Neuronal stem cell (in vitro differentiated cells): ENCODE measurements at regions not wholly inside any gene's neighbourhood (a gene's known extent, or its start where the extent isn't known, plus 50 kb on each side); places are given as distances from the start of the nearest gene placed in this dataset.
A peak's percentile ranks its signal among the peaks of the same experiment; 100 is the strongest.
"Not testable (repeated sequence)": the region's sequence is repeated elsewhere in the genome, so short reads cannot be mapped to it uniquely, and the experiment has no call there.

ENCODE experiments used
- DNase-seq: peaks from one replicate; pipeline ENCODE4 v3.0.0-alpha.2; 2013; ENCODE audit warnings: low spot score
- H2AFZ ChIP-seq: one replicate; pipeline ENCODE4 v1.6.1; 2013; ENCODE audit warnings: mild to moderate bottlenecking, low read length, inconsistent platforms
- H2AK5ac ChIP-seq: 2 replicates; pipeline ENCODE4 v1.6.1; 2013; ENCODE audit warnings: low read depth, mild to moderate bottlenecking, inconsistent platforms, low read length, moderate library complexity, mixed read lengths
- H2BK120ac ChIP-seq: 2 replicates; pipeline ENCODE4 v1.6.1; 2013; ENCODE audit warnings: low read depth, mild to moderate bottlenecking, inconsistent platforms, low read length, moderate library complexity, mixed read lengths
- H2BK12ac ChIP-seq: one replicate; pipeline ENCODE4 v1.6.1; 2013; ENCODE audit warnings: low read length, inconsistent platforms
- H2BK15ac ChIP-seq: 2 replicates; pipeline ENCODE4 v1.6.1; 2013; ENCODE audit warnings: mild to moderate bottlenecking, low read length, inconsistent platforms, mixed read lengths
- H2BK5ac ChIP-seq: one replicate; pipeline ENCODE4 v1.6.1; 2013; ENCODE audit warnings: inconsistent platforms, mild to moderate bottlenecking, low read length, moderate library complexity
- H3K14ac ChIP-seq: one replicate; pipeline ENCODE4 v1.6.1; 2013; ENCODE audit warnings: low read length, inconsistent platforms
- H3K18ac ChIP-seq: 2 replicates; pipeline ENCODE4 v1.6.1; 2013; ENCODE audit warnings: low read length, inconsistent platforms
- H3K23ac ChIP-seq: 2 replicates; pipeline ENCODE4 v1.6.1; 2013; ENCODE audit warnings: low read depth, mild to moderate bottlenecking, mixed read lengths, low read length, inconsistent platforms; ENCODE audit not compliant: poor library complexity
- H3K27ac ChIP-seq: replicated peaks from 3 replicates; pipeline ENCODE4 v1.5.1; 2013; ENCODE audit warnings: low read length, inconsistent platforms
- H3K27me3 ChIP-seq, 3 experiments: 2 replicates each; pipeline ENCODE4 v1.6.1; 2013; ENCODE audit warnings: low read length in 3 of 3, mild to moderate bottlenecking in 2 of 3, inconsistent platforms in 1 of 3, low read depth in 1 of 3, mixed read lengths in 1 of 3, moderate library complexity in 1 of 3; ENCODE audit not compliant: control insufficient read depth in 3 of 3, insufficient read depth in 3 of 3
- H3K36me3 ChIP-seq, 2 donors: replicated peaks in 1 of 2; 2 replicates each; pipeline ENCODE4 v1.6.1; 2013; ENCODE audit warnings: low read length in 2 of 2; ENCODE audit not compliant: control insufficient read depth in 2 of 2, insufficient read depth in 2 of 2
- H3K4ac ChIP-seq: 2 replicates; pipeline ENCODE4 v1.6.1; 2013; ENCODE audit warnings: inconsistent platforms, mild to moderate bottlenecking, low read length, moderate library complexity
- H3K4me1 ChIP-seq, 2 donors: 1 replicate in 1 of 2; 2 replicates in 1 of 2; pipeline ENCODE4 v1.6.1; 2013; ENCODE audit warnings: low read length in 2 of 2, low read depth in 1 of 2; ENCODE audit not compliant: control insufficient read depth in 2 of 2, insufficient read depth in 1 of 2
- H3K4me2 ChIP-seq: one replicate; pipeline ENCODE4 v1.6.1; 2013; ENCODE audit warnings: mild to moderate bottlenecking, low read length, inconsistent platforms; ENCODE audit not compliant: insufficient read depth, poor library complexity, severe bottlenecking
- H3K4me3 ChIP-seq, 2 donors: 2 replicates each; pipeline ENCODE4 v1.5.1; 2013; ENCODE audit warnings: low read length in 2 of 2, mild to moderate bottlenecking in 2 of 2, inconsistent platforms in 1 of 2, moderate library complexity in 1 of 2
- H3K79me1 ChIP-seq: one replicate; pipeline ENCODE4 v1.6.1; 2013; ENCODE audit warnings: low read depth, mild to moderate bottlenecking, inconsistent platforms, low read length, moderate library complexity
- H3K9ac ChIP-seq: one replicate; pipeline ENCODE4 v1.6.1; 2013; ENCODE audit warnings: mild to moderate bottlenecking, low read depth, low read length, inconsistent platforms; ENCODE audit not compliant: poor library complexity
- H3K9me3 ChIP-seq, 2 donors: replicated peaks in 1 of 2; 2 replicates each; pipeline versions ENCODE3 to v1.6.1; 2013; ENCODE audit warnings: low read length in 2 of 2, mild to moderate bottlenecking in 2 of 2, inconsistent platforms in 1 of 2, low read depth in 1 of 2, mixed read lengths in 1 of 2, moderate library complexity in 1 of 2; ENCODE audit not compliant: control insufficient read depth in 2 of 2, insufficient read depth in 1 of 2
- H4K8ac ChIP-seq: one replicate; pipeline ENCODE4 v1.6.1; 2013; ENCODE audit warnings: low read depth, mild to moderate bottlenecking, inconsistent platforms, low read length, moderate library complexity
- H4K91ac ChIP-seq: one replicate; pipeline ENCODE4 v1.6.1; 2013; ENCODE audit warnings: low read length, low read depth, mild to moderate bottlenecking, inconsistent platforms; ENCODE audit not compliant: poor library complexity
- WGBS, 2 donors: extraction: QIAGEN DNeasy Blood & Tissue Kit; methylation state at CpG; one replicate each; pipeline ENCODE4 v1.1.7; 2013; ENCODE audit warnings: missing lambda C conversion rate in 2 of 2, mixed read lengths in 1 of 2; ENCODE audit not compliant: insufficient read length in 2 of 2, insufficient replicate concordance in 1 of 2; ENCODE audit errors: extremely low coverage in 2 of 2; 5-methylcytosine and 5-hydroxymethylcytosine counted together

GRCh38 chr10:114749510-114749909, 72.1 kb upstream of the FHIP2A start:
- WGBS, 2 donors, result no CpG with 5 or more reads among the region's 6 CpGs
- no peak overlapping the region for H3K27ac ChIP-seq
- H2AK5ac ChIP-seq, result no peak overlapping the region
- H3K4me3 ChIP-seq, result no peak overlapping the region
- H3K4ac ChIP-seq, result no peak overlapping the region
- H2AFZ ChIP-seq, result no peak overlapping the region
- H3K9ac ChIP-seq, result no peak overlapping the region
- H3K23ac ChIP-seq, result no peak overlapping the region
- H4K8ac ChIP-seq, result no peak overlapping the region
- H3K4me1 ChIP-seq, result no peaks in the 10 kb centered on the region
- H2BK5ac ChIP-seq, result no peak overlapping the region
- H3K36me3 ChIP-seq, result no peaks in the 10 kb centered on the region
- no peaks in the 10 kb centered on the region for H3K9me3 ChIP-seq
- H4K91ac ChIP-seq, result no peak overlapping the region
- H3K14ac ChIP-seq, result no peak overlapping the region
- H3K4me2 ChIP-seq, result no peak overlapping the region
- H3K27me3 ChIP-seq, result peaks cover 0 to 2% (median 0%) of the 10 kb centered on the region in 3 experiments
- DNase-seq, result no peak
- H3K79me1 ChIP-seq, result no peaks in the 10 kb centered on the region
- H3K18ac ChIP-seq, result peak overlapping the region; percentile 11
- no peak overlapping the region for H2BK12ac ChIP-seq
- no peak overlapping the region for H2BK120ac ChIP-seq
- no peak overlapping the region for H2BK15ac ChIP-seq

- Histone ChIP-seq H2BK120ac (no peak overlapping the region), H3K9ac (no peak overlapping the region), H2AK5ac (no peak overlapping the region), H3K4me1 (peaks cover 0 to 3% of the 10 kb centered on the region in 2 donors), H3K14ac (no peak overlapping the region), H3K27me3 (peaks cover 0 to 15% (median 0%) of the 10 kb centered on the region in 3 experiments), H3K4me2 (no peak overlapping the region), H3K4me3 (no peak overlapping the region), H4K8ac (no peak overlapping the region), H3K36me3 (no peaks in the 10 kb centered on the region), H3K18ac (no peak overlapping the region), H3K79me1 (no peaks in the 10 kb centered on the region), H2BK12ac (no peak overlapping the region), H2BK15ac (no peak overlapping the region), H2AFZ (no peak overlapping the region), H3K27ac (no peak overlapping the region), H3K23ac (no peak overlapping the region), H3K9me3 (no peaks in the 10 kb centered on the region), H2BK5ac (no peak overlapping the region), H4K91ac (no peak overlapping the region), H3K4ac (no peak overlapping the region)
- WGBS, 2 donors, result no CpG with 5 or more reads among the region's 3 CpGs
- DNase-seq, result no peak
These were observed 69.7 kb upstream of the FHIP2A start for GRCh38 chr10:114751856-114752255.

- not testable (repeated sequence) for H4K8ac ChIP-seq, H2BK12ac ChIP-seq, H3K36me3 ChIP-seq, H3K79me1 ChIP-seq, H3K4ac ChIP-seq, H3K4me1 ChIP-seq, DNase-seq, H3K4me2 ChIP-seq, H2AK5ac ChIP-seq, H3K9ac ChIP-seq, H3K14ac ChIP-seq, H3K23ac ChIP-seq, H4K91ac ChIP-seq, H3K18ac ChIP-seq, H2AFZ ChIP-seq, H2BK15ac ChIP-seq, H3K4me3 ChIP-seq, H2BK5ac ChIP-seq, H3K27ac ChIP-seq, H2BK120ac ChIP-seq, H3K9me3 ChIP-seq
- WGBS, 2 donors, result no CpG with 5 or more reads among the region's 1 CpG
- peaks cover 0 to 15% (median 0%) of the 10 kb centered on the region in 3 experiments for H3K27me3 ChIP-seq
These were observed 69.0 kb upstream of the FHIP2A start for GRCh38 chr10:114752570-114752969.

- no peak overlapping the region for H2BK15ac ChIP-seq
- no peak overlapping the region for H3K4me2 ChIP-seq
- H3K79me1 ChIP-seq, result no peaks in the 10 kb centered on the region
- no peaks in the 10 kb centered on the region for H3K36me3 ChIP-seq
- no peak overlapping the region for H3K23ac ChIP-seq
- no peaks in the 10 kb centered on the region for H3K9me3 ChIP-seq
- H2BK120ac ChIP-seq, result no peak overlapping the region
- H2BK12ac ChIP-seq, result no peak overlapping the region
- H2AK5ac ChIP-seq, result no peak overlapping the region
- H3K27ac ChIP-seq, result no peak overlapping the region
- H4K8ac ChIP-seq, result no peak overlapping the region
- no peak overlapping the region for H3K4me3 ChIP-seq
- H2AFZ ChIP-seq, result no peak overlapping the region
- DNase-seq, result no peak
- no peak overlapping the region for H4K91ac ChIP-seq
- WGBS, 2 donors, result no CpG with 5 or more reads among the region's 5 CpGs
- H3K27me3 ChIP-seq, result peaks cover 0 to 15% (median 0%) of the 10 kb centered on the region in 3 experiments
- no peak overlapping the region for H3K4ac ChIP-seq
- no peak overlapping the region for H2BK5ac ChIP-seq
- H3K14ac ChIP-seq, result no peak overlapping the region
- H3K4me1 ChIP-seq, result peaks cover 0 to 3% of the 10 kb centered on the region in 2 donors
- H3K9ac ChIP-seq, result no peak overlapping the region
- no peak overlapping the region for H3K18ac ChIP-seq
These were observed 68.5 kb upstream of the FHIP2A start for GRCh38 chr10:114753126-114753525.
